ENCODE measurements at regions not wholly inside any gene's neighbourhood (a gene's known extent, or its start where the extent isn't known, plus 50 kb on each side); places are given as distances from the start of the nearest gene placed in this dataset.
"Not testable (repeated sequence)": the region's sequence is repeated elsewhere in the genome, so short reads cannot be mapped to it uniquely, and the experiment has no call there.

DNA sequence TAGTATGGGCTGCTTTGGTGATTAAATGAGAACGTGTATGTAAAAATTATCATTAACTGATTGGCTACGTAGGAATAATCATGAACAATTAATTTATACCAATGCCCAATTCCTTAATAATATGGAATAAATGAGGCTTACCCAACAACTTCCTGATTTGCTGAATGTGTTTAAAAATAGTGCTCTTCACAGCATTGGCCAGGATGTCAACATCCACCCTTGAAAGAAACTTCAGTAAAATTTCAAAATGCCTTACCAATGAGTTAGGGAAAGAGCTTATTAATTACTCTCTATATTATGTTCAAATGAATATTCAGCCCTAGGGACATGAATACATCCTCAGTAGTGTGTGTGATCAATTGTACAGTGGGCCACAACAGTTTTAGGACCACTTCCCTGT, 401.4 kb downstream of the PSAT1 start:
- H3K4me3 ChIP-seq (ENCODE audit: low read depth, low read length), result no peak overlapping the region
- H3K4me1 ChIP-seq, result no peaks in the 10 kb centered on the region
- H2AFZ ChIP-seq, result no peak overlapping the region
- no peaks in the 10 kb centered on the region for H3K9me3 ChIP-seq (ENCODE audit: control insufficient read depth, low read length)
- no peak overlapping the region for H3K9ac ChIP-seq
- no peaks in the 10 kb centered on the region for H3K27me3 ChIP-seq (ENCODE audit: control insufficient read depth, insufficient read depth, low read length)
- no peak overlapping the region for H3K27ac ChIP-seq
- no peaks in the 10 kb centered on the region for H3K79me2 ChIP-seq
- TF ChIP-seq CTCF (IDR thresholded peaks at IDR 0.05), result no peak
- no peak overlapping the region for H3K4me2 ChIP-seq (ENCODE audit: low read length)
- H3K36me3 ChIP-seq (ENCODE audit: control insufficient read depth, insufficient read depth, low read length), result no peaks in the 10 kb centered on the region

- H3K79me2 ChIP-seq; H3K4me2 ChIP-seq (ENCODE audit: low read length); H3K27ac ChIP-seq; H3K4me3 ChIP-seq (ENCODE audit: low read depth, low read length); H3K4me1 ChIP-seq; H2AFZ ChIP-seq; H3K9ac ChIP-seq; H3K27me3 ChIP-seq (ENCODE audit: control insufficient read depth, insufficient read depth, low read length); H3K36me3 ChIP-seq (ENCODE audit: control insufficient read depth, insufficient read depth, low read length); H3K9me3 ChIP-seq (ENCODE audit: control insufficient read depth, low read length): not testable (repeated sequence)
Measured at GRCh38 chr9:78699217-78699616, 402.3 kb downstream of the PSAT1 start.

GRCh38 chr9:78704153-78704552, 407.2 kb downstream of the PSAT1 start:
- not testable (repeated sequence) for H3K9ac ChIP-seq; H3K36me3 ChIP-seq (ENCODE audit: control insufficient read depth, insufficient read depth, low read length)

DNA sequence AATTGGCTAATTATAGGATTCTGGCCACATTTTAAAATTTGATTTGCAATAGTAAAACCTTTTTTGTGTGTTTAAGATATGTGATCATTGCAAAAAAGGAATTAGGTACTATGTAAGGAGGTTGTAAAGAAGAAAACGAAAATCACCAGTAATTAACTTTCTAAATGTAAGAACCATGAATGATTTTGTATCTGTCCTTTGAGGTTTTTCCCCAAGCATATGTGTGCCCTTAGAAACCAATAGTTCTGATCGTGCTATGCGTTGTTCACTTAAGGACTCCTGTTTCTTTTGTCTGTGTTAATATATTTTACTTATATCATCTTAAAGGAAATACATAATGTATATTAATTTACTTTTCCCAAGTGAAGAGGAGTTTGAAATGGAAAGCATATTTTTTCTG, 410.2 kb downstream of the PSAT1 start:
- Histone ChIP-seq H3K27ac (no peak overlapping the region), H3K9ac (no peak overlapping the region), H3K79me2 (no peaks in the 10 kb centered on the region), H3K36me3 (ENCODE audit: control insufficient read depth, insufficient read depth, low read length) (no peaks in the 10 kb centered on the region), H3K9me3 (ENCODE audit: control insufficient read depth, low read length) (no peaks in the 10 kb centered on the region), H3K4me2 (ENCODE audit: low read length) (no peak overlapping the region), H3K4me3 (ENCODE audit: low read depth, low read length) (no peak overlapping the region), H3K27me3 (ENCODE audit: control insufficient read depth, insufficient read depth, low read length) (no peaks in the 10 kb centered on the region), H2AFZ (no peak overlapping the region), H3K4me1 (no peaks in the 10 kb centered on the region)
- TF ChIP-seq CTCF (IDR thresholded peaks at IDR 0.05), result no peak

More at GRCh38 chr9:78704153-78704552, 407.2 kb downstream of the PSAT1 start:
- H3K27me3 ChIP-seq (ENCODE audit: control insufficient read depth, insufficient read depth, low read length); H3K27ac ChIP-seq; H3K9me3 ChIP-seq (ENCODE audit: control insufficient read depth, low read length); H3K4me3 ChIP-seq (ENCODE audit: low read depth, low read length); H3K4me1 ChIP-seq; H3K79me2 ChIP-seq; H3K4me2 ChIP-seq (ENCODE audit: low read length); H2AFZ ChIP-seq: not testable (repeated sequence)

DNA sequence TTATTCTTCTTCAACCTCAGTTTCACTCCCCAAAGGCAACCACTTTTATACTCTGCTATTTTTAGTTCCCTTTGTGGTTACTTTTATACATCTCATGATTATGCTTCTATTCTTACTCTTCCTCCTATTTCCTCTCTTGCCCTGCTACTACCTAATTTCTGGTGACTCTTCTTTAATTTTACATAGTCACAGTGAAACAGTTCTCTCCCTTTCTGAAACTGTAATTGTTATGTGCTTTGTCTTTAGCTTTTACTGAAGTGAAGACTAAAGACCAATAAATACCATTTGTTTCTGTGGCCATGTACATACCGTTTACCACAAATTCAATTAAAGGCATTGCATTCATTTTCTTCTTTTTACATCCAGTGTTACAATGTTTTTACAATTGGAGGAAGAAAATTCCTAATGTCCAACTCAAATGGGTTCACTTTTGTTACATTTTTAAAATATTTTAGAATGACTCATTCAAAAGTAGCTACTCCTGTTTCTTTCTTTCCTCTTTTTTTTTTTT, 410.6 kb downstream of the PSAT1 start:
- Histone ChIP-seq H3K4me1 (no peaks in the 10 kb centered on the region), H2AFZ (no peak overlapping the region), H3K9ac (no peak overlapping the region), H3K4me3 (ENCODE audit: low read depth, low read length) (no peak overlapping the region), H3K4me2 (ENCODE audit: low read length) (no peak overlapping the region), H3K27ac (no peak overlapping the region), H3K27me3 (ENCODE audit: control insufficient read depth, insufficient read depth, low read length) (no peaks in the 10 kb centered on the region), H3K9me3 (ENCODE audit: control insufficient read depth, low read length) (no peaks in the 10 kb centered on the region), H3K79me2 (no peaks in the 10 kb centered on the region), H3K36me3 (ENCODE audit: control insufficient read depth, insufficient read depth, low read length) (no peaks in the 10 kb centered on the region)
- no peak for TF ChIP-seq CTCF (IDR thresholded peaks at IDR 0.05)

- Histone ChIP-seq H3K9me3 (ENCODE audit: control insufficient read depth, low read length) (no peaks in the 10 kb centered on the region), H3K9ac (no peak overlapping the region), H2AFZ (no peak overlapping the region)
Measured at GRCh38 chr9:78712903-78713613, 416.1 kb downstream of the PSAT1 start.

More at GRCh38 chr9:78712903-78713613, 416.1 kb downstream of the PSAT1 start:
- Histone ChIP-seq H3K4me3 (ENCODE audit: low read depth, low read length) (no peak overlapping the region), H3K4me1 (no peaks in the 10 kb centered on the region), H3K4me2 (ENCODE audit: low read length) (no peak overlapping the region), H3K27ac (no peak overlapping the region), H3K27me3 (ENCODE audit: control insufficient read depth, insufficient read depth, low read length) (no peaks in the 10 kb centered on the region), H3K36me3 (ENCODE audit: control insufficient read depth, insufficient read depth, low read length) (no peaks in the 10 kb centered on the region), H3K79me2 (no peaks in the 10 kb centered on the region)
- no peak for TF ChIP-seq CTCF (IDR thresholded peaks at IDR 0.05)
